Stimulated activated CD4-positive, alpha-beta T cell treated with anti-CD3 and anti-CD28 coated beads, Interleukin-12 subunit alpha, Interleukin-12 subunit beta, amount 100 ng/mL, for 4 hours (primary cell): ENCODE measurements at regions not wholly inside any gene's neighbourhood (a gene's known extent, or its start where the extent isn't known, plus 50 kb on each side); places are given as distances from the start of the nearest gene placed in this dataset.

Experiments used
- DNase-seq: peaks from one replicate; pipeline ENCODE4 v3.0.0-alpha.2; 2020

DNA sequence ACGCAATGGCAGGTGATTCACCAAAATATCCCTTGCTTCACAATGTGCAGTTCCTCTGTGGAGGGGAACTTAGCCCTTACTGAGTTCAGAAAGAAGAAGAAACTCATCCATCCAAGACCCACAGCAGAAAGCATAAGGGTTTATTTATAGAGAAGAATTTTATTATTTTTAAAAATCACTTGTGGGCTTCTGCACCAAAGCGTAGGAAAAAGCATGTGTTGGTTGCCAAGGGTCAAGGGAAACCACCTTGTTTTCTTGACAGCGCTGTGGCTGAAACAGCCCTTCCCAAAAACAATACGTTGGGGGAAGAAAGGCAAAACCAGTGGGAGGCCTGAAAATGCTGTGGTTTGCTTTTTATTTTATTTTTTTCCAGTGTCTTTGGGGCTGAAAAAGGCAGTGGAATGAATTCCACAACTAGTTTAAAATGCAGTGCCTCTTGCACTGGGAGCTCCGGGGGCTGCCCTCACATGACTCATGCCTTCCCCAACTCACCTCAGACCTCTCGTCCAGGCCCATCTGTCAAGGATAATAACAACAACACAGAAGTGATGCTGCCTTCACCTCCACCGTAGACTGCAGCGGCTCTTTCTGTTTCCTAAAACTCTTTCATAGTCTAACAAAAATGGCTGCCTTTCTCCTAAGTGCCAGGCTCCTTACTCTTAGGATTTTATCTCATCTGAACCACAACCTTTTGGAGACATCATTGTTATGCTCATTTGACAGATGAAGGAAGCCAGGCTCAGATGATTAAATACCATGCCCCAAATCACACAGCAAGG, 224.2 kb upstream of the JUN start:
- no peak for DNase-seq

DNA sequence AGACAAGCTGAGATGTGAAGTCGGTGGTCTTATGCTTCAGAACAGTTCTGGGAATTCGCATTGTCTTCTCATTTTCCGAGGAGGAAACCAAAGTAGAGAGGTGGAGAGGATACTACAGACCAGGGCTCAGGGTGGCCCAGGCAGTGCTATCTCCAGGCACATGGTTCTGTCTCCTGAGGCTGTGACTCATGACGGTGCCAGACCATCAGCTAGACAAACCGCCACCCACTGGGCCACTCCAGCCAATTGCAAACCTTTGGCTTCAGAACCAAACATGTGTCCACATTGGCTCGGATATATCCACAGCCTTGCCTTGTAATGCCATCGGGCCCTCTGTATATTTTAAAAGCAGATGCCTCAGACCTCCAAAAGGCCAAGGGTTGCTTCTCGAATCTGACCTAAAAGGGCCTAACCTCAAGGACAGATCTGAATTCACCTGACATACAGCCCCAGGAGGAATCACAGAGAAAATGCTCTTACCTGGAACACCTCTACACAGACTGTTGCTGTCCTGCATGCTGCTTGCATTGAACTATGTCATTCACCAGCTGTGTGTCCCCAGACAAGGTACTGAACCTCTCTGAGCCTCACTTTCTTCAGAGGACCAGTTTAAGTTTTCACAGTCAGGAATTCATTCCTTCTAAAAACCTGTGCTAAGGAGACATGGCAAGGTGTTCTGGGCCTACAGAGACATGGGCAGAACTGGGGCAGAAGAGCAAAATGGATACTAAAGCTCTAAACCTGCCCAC, 224.9 kb upstream of the JUN start:
- no peak for DNase-seq

DNA sequence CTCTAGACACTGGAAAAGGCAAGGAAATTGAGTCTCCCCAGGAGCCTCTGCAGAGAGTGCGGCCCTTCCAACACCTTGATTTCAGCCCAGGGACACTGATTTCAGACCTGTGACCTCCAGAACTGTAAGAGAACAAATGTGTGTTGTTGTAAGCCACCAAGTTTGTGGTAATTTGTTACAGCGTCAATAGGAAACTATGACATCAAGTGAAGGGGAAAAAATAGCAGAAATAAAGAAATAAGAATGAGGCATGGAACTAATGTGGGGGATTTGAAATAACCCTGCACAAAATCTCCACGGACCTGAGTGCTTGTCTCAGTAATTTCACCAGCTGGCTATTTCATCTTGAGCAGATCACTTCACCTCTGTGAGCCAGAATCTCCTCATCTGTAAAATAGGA, 227.8 kb upstream of the JUN start:
- no peak for DNase-seq

DNA sequence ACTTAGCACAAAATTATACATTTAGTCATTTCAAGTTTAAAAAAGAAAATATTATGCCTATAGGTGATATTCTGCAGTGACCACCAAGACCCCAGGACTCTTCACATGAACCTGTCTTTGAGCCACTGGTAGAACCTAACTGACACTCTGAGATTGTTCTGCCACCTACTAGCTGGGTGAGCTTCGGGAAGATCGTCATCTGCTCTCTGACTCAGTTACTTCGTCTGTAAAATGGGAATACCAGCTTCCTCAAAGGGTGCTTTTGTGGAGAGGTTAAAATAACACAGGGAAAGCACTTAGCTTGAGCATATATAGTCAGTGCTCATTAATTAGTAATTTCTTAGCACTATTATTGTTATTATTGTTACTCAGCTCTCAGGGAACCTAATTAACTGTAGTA, 228.5 kb upstream of the JUN start:
- DNase-seq, result no peak

DNA sequence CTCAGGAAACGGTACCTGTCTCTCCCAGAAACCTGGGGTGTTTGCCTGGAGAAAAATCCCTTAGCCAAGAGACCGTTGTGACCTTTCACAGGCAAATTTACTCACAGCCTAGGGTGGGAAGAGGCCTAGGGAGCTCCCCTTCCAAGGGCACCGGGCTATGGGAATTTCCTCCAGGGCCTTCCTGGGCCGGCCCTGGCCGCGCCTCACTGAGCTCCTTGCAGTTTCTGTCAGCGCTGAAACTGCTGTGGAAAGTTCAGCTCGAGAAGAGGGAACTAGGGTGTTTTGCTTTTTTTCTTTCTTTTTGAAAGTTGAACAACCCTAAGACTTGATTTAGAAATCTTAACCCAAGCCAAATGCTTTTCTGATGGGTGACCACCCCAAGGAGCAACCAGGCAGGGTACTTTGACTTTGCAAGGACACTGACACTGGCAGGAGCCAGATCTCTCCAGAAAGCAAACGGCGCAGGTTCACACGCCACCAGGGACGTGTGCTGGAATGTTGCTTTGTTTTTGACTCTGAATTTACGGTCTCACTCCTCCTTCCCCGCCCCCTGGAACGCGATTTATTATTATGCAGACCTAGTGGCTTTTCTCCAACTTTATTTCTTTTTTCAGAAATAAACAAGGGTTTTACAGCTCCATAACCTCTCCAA, 229.6 kb upstream of the JUN start:
- no peak for DNase-seq

DNA sequence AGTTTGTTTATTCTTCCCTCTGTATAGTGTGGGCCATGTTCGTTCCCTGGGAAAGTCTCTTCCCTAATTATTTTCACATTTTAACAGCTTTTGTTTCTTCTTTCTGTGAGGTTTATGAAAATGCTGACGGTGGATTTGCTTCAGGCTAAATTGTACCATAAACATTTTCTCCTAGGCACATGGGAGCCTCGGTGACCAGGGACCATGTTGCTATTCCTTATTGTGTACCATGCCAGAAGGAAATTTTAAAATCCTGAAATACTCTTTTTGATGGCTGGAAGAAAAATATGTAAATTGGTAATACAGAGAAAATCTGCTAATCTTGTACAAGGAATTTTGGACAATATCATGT, 230.1 kb upstream of the JUN start:
- DNase-seq, result no peak

DNA sequence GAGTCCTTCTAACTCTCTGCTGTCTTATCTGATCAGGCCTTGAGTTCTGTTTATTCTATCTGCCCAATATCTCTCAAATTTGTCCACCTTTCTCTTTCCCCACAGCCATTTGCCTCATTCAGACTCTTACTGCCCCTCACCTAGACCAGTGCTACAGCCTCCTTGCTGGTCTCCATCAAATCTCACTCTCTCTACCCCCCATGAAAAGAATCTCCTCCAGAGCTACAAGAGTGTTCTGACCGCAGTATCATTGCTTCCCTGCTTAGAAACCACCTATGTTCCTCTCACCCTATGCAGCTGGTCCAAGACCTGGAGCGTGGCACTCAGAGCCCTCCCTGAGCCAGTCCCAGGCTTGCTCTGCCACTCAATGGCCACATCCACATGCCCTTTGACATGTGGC, 231.0 kb upstream of the JUN start:
- DNase-seq, result no peak

DNA sequence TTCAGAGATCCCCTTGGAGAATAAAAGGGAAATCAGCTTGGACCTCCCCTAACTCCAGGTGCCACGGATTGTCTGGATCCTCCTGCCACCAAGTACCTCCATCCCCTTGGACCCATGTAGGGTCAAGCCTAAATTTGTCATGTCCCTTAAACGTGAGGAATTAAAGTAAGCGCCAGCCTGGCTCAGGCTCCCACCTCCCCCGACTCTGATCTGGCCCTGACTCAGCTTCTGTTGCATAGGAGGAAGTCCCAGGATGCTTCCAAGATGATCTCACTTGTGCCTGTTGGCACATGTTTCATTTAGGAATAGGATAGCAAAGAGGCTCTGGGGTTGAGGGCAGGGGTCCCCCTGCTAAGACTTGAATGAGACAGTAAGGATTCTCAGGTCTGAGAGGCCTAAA, 231.9 kb upstream of the JUN start:
- DNase-seq, result no peak

DNA sequence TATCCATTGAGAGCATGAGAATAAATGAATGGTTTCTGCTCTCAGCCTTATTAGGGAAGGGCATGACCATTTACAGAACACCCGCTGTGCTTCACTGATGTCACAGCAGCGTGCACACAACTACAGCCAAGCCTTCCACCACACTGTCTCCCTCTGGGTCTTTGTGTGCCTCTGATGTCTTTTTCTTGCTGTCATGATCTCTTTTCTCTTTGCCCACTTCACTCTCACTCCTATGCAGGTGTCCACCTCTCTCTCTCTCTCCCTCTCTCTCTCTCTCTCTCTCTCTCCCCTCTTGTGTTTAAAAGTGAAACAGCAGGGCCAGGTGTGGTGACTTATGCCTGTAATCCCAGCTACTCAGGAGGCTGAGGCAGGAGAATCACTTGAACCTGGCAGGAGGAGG, 232.5 kb upstream of the JUN start:
- DNase-seq, result no peak

DNA sequence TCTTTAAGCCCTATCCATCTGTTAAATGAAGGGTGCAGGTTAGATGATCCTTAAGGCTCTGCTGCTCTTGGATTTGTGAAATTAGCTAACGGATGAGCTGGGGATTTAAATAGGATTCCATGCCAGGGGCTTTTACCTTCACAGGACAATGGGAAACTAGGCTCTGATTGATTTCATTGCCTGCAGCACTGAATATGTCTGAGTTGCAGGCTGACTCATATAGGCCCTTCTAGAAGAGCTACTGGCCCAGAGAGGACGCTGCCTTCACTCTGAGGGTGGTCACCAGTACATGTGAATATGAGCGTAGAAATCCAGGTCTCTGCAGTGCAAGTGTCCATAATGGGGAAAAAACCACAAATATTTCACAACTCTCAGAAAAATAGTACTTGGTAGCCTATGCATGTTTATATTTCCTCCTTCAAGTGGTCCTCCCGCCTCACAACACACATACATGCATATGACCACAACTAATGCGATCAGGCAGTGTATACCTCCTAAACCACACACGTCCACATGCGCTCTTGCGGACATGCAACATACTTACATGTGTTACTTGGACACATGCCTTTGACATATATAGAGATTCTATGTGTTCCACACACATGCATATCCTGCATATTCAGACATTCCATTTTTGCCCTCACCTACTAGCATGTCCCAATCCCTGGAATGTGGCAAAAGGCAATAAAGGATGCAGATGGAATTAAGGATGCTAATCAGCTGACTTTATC, 233.8 kb upstream of the JUN start:
- no peak for DNase-seq

DNA sequence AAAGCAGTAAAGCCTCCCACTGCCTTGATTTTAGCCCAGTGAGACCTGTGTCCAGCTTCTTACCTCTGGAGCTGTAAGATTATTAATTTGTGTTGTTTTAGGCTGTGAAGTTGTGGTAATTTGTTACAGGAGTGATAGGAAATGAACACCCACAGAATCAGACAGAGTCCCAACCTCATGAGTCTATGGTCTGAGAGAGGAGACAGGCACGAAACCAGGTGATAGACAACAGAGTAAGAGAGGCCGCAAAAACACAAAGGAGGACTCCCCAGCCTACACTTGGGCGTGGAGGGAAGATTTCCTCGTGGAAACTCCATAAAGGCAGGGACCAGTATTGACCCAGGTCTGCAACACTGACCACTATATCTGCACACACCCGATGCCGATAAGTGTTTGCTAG, 234.6 kb upstream of the JUN start:
- no peak for DNase-seq

DNA sequence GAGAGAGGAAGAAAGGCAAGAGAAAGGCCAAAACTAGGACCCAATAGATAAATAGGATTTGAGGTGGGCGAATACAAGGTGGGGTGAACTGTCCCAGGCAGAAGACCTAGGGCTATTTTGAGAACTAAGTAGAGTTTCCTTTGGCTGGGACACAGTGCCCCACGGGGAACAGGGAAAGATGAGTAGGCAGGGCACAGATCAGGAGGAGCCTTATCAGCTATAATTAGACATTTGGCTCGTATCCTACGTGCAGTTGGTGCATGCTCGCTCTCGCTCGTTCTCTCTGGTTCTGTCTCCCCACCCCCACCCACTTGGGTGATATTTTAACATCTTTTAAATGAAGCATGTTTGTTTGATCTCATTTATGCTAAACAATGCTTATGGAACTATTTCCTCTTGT, 235.0 kb upstream of the JUN start:
- no peak for DNase-seq

DNA sequence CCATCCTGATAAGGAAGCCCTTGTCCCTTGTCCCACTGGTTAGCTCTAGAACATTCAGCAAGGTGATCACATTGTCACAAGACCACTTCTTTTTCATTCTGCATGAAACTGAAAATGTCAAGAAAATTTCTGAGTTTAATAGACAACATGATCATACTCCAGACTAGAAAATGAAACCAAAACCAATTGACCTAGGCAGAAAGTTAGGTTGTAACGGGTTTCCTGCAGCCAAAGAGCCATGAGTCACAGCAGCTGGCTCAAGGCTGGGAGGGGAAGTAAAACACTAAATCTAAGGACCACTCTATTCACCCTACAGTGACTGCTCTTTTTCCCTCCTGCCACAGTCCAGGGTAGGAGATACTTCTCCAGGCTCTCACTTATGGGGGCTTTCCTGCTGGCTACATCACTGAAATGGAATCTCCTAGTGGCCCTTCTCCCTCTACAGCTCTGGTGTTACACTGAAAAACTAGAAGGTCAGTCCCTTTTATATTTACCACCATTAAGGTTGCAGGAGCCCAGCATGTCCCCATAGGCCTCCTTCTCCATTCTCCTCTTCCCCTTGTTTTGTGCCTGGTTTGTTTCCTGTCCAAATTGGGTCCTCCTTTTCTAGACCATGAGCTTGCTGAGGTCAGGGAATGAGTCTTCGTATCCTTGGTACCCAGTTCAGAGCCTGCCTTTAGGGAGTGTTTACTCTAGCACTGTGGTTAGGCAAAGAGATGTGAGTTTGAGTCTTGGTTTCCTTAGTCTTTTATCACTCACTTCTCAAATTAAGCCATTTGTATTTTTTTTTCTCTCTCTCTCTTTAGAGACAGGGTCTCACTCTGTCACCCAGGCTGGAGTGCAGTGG, 236.5 kb upstream of the JUN start:
- peak; percentile 10 for DNase-seq

DNA sequence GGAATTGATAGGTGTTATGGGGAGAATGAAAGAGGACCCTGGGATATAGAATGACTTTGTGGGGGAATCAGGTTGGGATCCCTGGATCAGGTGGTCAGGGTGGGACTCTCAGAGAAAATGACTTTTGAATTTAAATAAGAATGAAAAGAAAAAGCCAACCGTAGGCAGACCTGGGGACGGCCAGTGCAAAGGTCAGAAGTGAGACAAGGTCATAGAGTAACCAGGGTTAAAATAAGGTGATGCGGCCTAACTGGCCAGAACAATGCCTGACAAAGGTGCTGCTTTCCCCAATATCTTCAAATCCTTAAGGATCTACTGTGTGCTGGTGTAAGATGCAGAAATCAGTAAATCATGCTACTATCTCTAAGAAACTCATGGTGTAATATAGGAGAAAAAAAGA, 238.4 kb upstream of the JUN start:
- no peak for DNase-seq

DNA sequence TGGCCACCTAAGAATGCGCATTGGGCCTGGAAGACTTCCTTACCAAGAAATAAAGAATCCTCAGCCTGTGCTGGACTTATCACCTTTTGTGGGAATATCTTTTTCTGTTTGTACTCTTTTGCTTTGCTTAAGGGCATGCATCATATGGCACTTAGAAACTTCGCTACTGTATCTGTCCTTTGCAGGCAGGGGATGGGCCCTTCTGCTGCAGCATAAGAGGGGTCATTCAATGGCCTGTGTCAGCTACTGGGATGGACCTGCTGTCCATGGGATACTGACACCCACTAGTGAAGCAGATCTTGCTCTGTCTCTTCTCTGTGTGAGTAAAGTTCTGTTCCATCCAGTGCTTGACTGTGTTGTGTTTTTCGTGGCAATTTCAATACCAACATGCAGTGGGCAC, 239.0 kb upstream of the JUN start:
- no peak for DNase-seq

DNA sequence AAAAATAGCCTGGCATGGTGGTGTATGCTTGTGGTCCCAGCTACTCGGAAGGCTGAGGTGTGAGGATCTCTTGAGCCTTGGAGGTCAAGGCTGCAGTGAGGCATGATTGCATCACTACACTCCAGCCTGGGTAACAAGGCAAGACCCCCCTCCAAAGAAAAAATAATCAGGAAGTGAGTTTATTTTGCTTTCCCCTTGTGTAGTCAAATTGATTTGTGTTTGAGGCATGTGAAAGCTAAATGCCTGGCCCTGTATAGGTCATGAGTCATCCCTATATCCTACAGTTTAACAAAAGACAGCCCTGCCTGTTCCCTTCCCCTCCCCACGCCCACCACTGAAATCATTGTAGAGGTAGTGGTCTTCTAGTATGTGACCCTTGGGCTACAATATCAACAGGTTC, 241.4 kb upstream of the JUN start:
- no peak for DNase-seq

DNA sequence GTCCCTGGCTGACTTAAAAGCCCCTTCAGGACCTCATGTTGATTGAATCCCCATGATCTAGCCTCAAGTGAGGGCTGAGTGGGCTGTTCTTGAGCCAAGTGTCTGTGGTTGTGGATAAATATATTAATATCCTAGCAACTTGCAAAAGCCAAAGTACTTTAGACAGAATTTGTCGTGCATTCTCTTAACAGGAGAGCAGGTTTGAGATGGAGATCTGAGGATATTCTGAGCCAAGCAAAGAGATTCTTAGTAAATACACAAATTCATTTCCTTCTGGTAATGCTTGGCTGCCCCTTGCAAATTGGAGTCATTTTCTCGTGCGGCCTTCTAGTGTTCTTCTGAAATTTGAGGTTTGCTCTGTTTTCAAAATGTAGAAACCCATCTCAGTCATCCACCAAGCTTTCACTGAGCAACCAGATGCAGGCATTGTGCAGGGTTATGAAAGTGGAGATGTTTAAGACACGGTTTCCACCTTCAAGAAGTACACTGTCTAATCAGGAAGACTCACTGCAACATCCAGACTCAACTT, 242.1 kb upstream of the JUN start:
- DNase-seq, result no peak

DNA sequence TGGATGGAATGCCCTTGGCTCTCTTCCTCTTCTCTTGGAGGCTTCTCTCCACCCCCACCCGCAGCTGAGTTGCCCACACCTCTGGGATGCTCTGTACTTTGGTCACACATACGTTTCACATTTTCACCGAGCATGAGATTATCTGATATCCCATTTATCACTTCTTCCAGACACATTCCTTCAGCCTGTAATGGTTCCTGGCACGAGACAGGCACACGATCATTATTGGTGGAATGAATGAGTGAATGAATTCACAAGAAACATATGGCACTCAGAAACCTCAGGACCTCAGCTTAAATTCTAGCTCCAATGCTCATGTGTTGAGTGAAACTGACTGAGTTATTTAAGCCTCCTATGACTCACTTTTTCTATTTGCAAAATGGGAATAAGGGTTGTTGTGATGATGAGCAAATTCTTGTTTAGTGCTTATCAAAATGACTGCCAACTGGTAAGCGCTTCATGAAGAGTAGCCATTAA, 242.7 kb upstream of the JUN start:
- no peak for DNase-seq

DNA sequence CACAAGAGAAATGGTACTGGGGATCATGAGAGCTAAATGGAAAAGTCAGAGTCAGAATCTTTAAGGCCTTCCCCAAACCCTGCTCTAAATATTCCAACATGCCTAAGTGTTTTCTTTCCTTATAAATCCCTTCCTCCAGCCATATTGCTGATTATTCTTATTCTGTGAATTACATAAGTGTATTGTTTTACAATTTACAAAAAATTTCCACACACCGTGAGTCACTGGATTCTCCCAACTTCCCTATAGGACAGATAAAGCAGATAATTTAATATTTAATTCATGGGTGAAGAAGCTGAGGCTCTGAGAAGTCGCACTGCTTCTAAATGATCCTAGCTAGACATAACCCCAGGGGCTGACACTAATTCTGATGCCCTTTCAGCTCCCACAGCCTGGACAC, 243.3 kb upstream of the JUN start:
- DNase-seq, result no peak

DNA sequence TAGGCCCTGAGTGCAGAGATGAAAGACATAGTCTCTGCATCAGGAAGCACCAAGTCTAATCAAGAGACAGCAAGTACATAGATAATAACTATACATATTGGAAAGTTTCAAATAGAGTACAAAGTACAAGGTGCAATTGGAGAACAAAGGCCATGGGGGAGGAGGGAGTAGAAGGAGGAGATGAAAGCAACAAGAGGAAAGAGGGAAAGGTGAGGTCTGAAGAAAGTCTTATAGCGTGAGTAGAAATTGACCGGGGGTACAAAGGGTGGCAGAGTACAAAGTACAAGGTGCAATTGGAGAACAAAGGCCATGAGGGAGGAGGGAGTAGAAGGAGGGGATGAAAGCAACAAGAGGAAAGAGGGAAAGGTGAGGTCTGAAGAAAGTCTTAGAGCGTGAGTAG, 244.2 kb upstream of the JUN start:
- DNase-seq, result no peak

DNA sequence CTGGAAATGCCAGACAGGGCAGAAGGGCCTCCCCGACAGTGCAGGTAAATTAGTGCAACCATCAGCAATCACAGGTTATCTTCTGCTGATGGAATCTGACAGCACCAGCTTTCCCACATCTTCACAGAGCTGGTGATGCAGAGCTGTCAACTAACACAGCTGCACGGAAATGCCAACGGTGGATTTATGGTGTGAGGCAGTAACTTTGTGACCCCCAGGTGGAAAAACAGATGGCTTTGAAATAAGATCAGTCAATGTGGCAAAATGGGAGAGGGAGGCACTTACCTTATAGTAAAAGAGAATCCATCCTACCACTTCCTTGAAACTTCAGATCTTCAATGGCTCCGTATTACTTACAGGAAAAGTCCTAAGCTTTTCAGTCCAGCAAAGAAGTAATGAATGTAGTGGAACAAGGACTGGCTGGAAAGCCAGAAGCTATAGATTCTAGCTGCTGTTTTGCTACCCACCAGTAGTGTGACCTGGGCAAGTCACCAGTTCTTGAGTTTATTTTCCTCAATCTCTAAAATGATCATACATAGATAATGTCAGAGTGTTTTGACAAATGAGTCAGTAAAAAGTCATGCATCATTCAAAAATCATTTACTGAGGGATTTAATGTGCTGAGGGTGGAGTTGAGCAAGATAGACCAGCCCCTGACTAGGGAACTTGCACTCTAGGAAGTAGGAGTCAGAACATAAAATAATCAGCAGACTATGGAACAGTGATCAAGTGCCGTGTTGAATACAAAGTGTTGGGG, 245.7 kb upstream of the JUN start:
- DNase-seq, result no peak

DNA sequence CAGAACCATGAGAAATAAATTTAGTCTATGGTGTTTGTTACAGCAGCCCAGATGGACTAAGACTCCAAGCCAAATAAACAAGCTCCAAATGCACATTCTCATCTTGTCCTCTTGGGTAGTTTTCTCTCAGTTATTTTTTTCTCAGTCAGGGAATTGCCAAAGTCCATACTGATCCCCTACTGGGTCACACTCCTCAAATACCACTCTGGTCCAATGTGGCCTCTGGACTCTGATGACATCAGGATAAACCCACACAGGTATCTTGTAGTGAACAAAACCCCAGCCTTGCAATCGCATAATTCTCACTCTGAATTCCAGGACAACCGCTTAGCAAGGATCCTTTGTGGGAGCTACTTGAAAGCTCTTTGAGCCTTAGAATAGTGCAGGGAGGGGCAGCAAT, 248.4 kb upstream of the JUN start:
- no peak for DNase-seq
